Keratinocyte (primary cell): ENCODE measurements at regions not wholly inside any gene's neighbourhood (a gene's known extent, or its start where the extent isn't known, plus 50 kb on each side); places are given as distances from the start of the nearest gene placed in this dataset.

Experiments used
- DNase-seq: peaks from one replicate; pipeline ENCODE4 v3.0.0-alpha.2; 2011; ENCODE audit warnings: low read depth, missing footprints, low spot score
- FAIRE-seq: peaks from 2 replicates; lab custom pipeline; 2011; peaks lifted over from hg19 to GRCh38; lab: Jason Lieb, UNC
- H2AFZ ChIP-seq: 2 replicates; pipeline ENCODE4 v1.6.0; 2012; ENCODE audit warnings: low read length, control low read depth, inconsistent platforms; ENCODE audit not compliant: control insufficient read depth
- H3K27ac ChIP-seq: 2 replicates; pipeline ENCODE4 v1.5.1; 2011; ENCODE audit warnings: low read length; ENCODE audit not compliant: control insufficient read depth, insufficient read depth
- H3K27me3 ChIP-seq: 3 replicates; pipeline ENCODE4 v1.6.0; 2011; ENCODE audit warnings: low read length; ENCODE audit not compliant: control insufficient read depth, insufficient read depth; ENCODE audit errors: extremely low read depth
- H3K36me3 ChIP-seq, 2 experiments: 2 replicates in 1 of 2; 3 replicates in 1 of 2; pipeline ENCODE4 v1.5.1; 2011; ENCODE audit warnings: low read length in 2 of 2, mild to moderate bottlenecking in 1 of 2; ENCODE audit not compliant: control insufficient read depth in 2 of 2, insufficient read depth in 2 of 2; ENCODE audit errors: extremely low read depth in 1 of 2
- H3K4me1 ChIP-seq: 3 replicates; pipeline ENCODE4 v1.5.1; 2011; ENCODE audit warnings: low read length; ENCODE audit not compliant: control insufficient read depth, insufficient read depth; ENCODE audit errors: extremely low read depth
- H3K4me2 ChIP-seq: 3 replicates; pipeline ENCODE4 v1.6.0; 2011; ENCODE audit warnings: low read depth, low read length; ENCODE audit not compliant: control insufficient read depth, insufficient read depth; ENCODE audit errors: extremely low read depth
- H3K4me3 ChIP-seq, 3 experiments: fragments of 200-600 bp in 1 of 3; sonication (generic) in 1 of 3; 2 replicates in 2 of 3; 3 replicates in 1 of 3; pipeline ENCODE4 v1.5.1; 2011 to 2016; ENCODE audit warnings: low read length in 3 of 3, mild to moderate bottlenecking in 3 of 3, control low read depth in 2 of 3, inconsistent platforms in 1 of 3, low read depth in 1 of 3, mixed read lengths in 1 of 3, mixed run types in 1 of 3, moderate library complexity in 1 of 3; ENCODE audit not compliant: control insufficient read depth in 2 of 3, insufficient read depth in 2 of 3; ENCODE audit errors: extremely low read depth in 1 of 3
- H3K79me2 ChIP-seq: 2 replicates; pipeline ENCODE4 v1.6.0; 2012; ENCODE audit warnings: low read length; ENCODE audit not compliant: control insufficient read depth, insufficient read depth
- H3K9ac ChIP-seq: 3 replicates; pipeline ENCODE4 v1.6.0; 2011; ENCODE audit warnings: low read length; ENCODE audit not compliant: control insufficient read depth, insufficient read depth; ENCODE audit errors: extremely low read depth
- H3K9me1 ChIP-seq: 3 replicates; pipeline ENCODE4 v1.6.0; 2011; ENCODE audit warnings: low read length; ENCODE audit not compliant: control insufficient read depth, insufficient read depth; ENCODE audit errors: extremely low read depth
- H3K9me3 ChIP-seq: 2 replicates; pipeline ENCODE4 v1.5.1; 2012; ENCODE audit warnings: low read depth, low read length; ENCODE audit not compliant: control insufficient read depth
- H4K20me1 ChIP-seq: 3 replicates; pipeline ENCODE4 v1.6.0; 2011; ENCODE audit warnings: low read length; ENCODE audit not compliant: control insufficient read depth, insufficient read depth; ENCODE audit errors: extremely low read depth
- EZH2 ChIP-seq: IDR thresholded peaks from one replicate; pipeline ENCODE4 v1.6.1; 2012; ENCODE audit warnings: inconsistent platforms, mild to moderate bottlenecking, low read length, moderate library complexity
- dilution Hi-C: fragments of 300-500 bp; cut with MboI; formaldehyde crosslinking; loops from one replicate; pipeline ENCODE4 v1.7.0; 2020; ENCODE audit warnings: low sequenced_read_pairs; ENCODE audit not compliant: extremely low pct_ligation_motif_present
- TF ChIP-seq, protein P1 (sequence below), 3 experiments: IDR thresholded peaks in 1 of 3; conservative IDR thresholded peaks in 1 of 3; optimal IDR thresholded peaks in 1 of 3; 2 replicates in 2 of 3; 3 replicates in 1 of 3; pipeline versions ENCODE3 to v1.5.1; 2011; ENCODE audit warnings: low read length in 3 of 3, mild to moderate bottlenecking in 3 of 3, moderate library complexity in 2 of 3, control low read depth in 1 of 3, inconsistent platforms in 1 of 3; ENCODE audit not compliant: insufficient read depth in 2 of 3; ENCODE audit errors: extremely low read depth in 1 of 3

DNA sequence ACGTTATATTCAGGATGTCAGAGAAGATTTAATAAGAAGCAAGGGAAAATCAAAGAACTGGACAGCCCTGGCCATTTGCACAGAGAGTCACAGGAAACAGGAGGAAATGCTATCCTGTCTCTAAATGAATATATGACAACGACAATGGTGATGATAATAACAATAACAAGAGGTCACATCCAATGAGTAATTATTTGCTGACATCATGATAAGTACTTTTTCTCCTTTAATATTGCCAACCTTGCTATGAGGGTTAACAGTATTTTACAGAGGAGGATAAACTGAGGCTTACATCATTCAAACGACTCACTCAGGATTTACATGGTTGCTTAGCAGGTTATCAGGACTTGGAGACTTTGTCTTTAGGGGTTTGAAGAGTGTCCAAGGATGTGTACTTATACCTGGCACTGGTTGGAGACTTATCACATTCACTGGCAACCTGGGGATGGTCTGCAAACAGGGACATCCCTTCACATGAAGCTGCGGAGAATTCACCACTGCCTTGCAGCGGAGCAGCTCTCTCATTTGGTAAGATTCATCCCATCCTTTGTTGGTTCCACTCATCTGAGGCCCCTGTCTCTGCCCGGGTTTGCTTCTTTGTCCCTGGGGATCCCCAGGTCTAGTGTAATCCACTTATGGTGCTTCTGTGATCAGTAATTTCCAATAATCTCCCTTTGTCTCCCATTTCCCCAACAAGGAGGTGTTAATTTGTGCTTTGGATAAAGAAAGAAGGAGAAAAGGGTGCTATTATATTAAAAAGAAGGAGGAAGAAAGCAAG is 637.8 kb downstream of the BCL11B start:
- FAIRE-seq = no peak
- dilution Hi-C loops = no loop called here
- no peak overlapping the region for H3K9ac ChIP-seq
- H3K9me1 ChIP-seq = no peaks in the 10 kb centered on the region
- H3K36me3 ChIP-seq = no peaks in the 10 kb centered on the region
- H3K79me2 ChIP-seq = no peaks in the 10 kb centered on the region
- H3K4me2 ChIP-seq = no peak overlapping the region
- TF ChIP-seq, protein P1, sequence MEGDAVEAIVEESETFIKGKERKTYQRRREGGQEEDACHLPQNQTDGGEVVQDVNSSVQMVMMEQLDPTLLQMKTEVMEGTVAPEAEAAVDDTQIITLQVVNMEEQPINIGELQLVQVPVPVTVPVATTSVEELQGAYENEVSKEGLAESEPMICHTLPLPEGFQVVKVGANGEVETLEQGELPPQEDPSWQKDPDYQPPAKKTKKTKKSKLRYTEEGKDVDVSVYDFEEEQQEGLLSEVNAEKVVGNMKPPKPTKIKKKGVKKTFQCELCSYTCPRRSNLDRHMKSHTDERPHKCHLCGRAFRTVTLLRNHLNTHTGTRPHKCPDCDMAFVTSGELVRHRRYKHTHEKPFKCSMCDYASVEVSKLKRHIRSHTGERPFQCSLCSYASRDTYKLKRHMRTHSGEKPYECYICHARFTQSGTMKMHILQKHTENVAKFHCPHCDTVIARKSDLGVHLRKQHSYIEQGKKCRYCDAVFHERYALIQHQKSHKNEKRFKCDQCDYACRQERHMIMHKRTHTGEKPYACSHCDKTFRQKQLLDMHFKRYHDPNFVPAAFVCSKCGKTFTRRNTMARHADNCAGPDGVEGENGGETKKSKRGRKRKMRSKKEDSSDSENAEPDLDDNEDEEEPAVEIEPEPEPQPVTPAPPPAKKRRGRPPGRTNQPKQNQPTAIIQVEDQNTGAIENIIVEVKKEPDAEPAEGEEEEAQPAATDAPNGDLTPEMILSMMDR (optimal IDR thresholded peaks at IDR 0.05 in 1 of 3, IDR thresholded peaks at IDR 0.05 in 1 of 3, conservative IDR thresholded peaks at IDR 0.05 in 1 of 3; ENCODE audit: extremely low read depth in 1 of 3, insufficient read depth in 2 of 3, low read length in 3 of 3) = no peak
- TF ChIP-seq EZH2 = no peak
- H3K27ac ChIP-seq = no peak overlapping the region
- H3K4me1 ChIP-seq = no peaks in the 10 kb centered on the region
- H4K20me1 ChIP-seq = no peaks in the 10 kb centered on the region
- H3K27me3 ChIP-seq = no peaks in the 10 kb centered on the region
- DNase-seq = no peak
- H3K9me3 ChIP-seq = no peaks in the 10 kb centered on the region
- no peak overlapping the region for H2AFZ ChIP-seq
- no peak overlapping the region for H3K4me3 ChIP-seq

DNA sequence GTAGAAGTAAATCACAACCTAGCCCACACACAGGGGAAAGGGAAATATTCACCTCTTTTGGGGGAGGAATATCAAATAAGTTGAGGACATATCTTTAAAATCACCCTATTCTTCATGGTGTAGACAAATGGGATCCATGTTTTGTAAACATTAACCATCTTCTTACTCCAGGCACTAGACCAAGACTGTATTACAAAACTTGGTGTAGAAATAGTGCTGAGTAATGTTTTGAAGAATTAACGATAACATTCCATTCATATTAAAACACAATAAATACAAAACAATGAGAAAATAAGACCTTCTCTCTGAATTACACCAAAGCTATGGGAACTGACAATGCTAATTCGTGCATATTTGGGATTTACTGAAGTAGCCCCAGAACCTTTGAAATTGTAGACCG is 633.6 kb downstream of the BCL11B start:
- no peaks in the 10 kb centered on the region for H3K9me1 ChIP-seq
- TF ChIP-seq, protein P1 (optimal IDR thresholded peaks at IDR 0.05 in 1 of 3, IDR thresholded peaks at IDR 0.05 in 1 of 3, conservative IDR thresholded peaks at IDR 0.05 in 1 of 3; ENCODE audit: extremely low read depth in 1 of 3, insufficient read depth in 2 of 3, low read length in 3 of 3) = no peak
- TF ChIP-seq EZH2 = no peak
- no peak overlapping the region for H2AFZ ChIP-seq
- no peak for DNase-seq
- H3K4me1 ChIP-seq = no peaks in the 10 kb centered on the region
- dilution Hi-C loops = no loop called here
- no peak for FAIRE-seq
- no peak overlapping the region for H3K9ac ChIP-seq
- no peaks in the 10 kb centered on the region for H4K20me1 ChIP-seq
- no peaks in the 10 kb centered on the region for H3K27me3 ChIP-seq
- no peaks in the 10 kb centered on the region for H3K36me3 ChIP-seq
- no peaks in the 10 kb centered on the region for H3K79me2 ChIP-seq
- no peaks in the 10 kb centered on the region for H3K9me3 ChIP-seq
- H3K4me2 ChIP-seq = no peak overlapping the region
- H3K4me3 ChIP-seq = no peak overlapping the region
- no peak overlapping the region for H3K27ac ChIP-seq
